PC-3 (cell line): ENCODE measurements at regions not wholly inside any gene's neighbourhood (a gene's known extent, or its start where the extent isn't known, plus 50 kb on each side); places are given as distances from the start of the nearest gene placed in this dataset.

ENCODE experiments used
- ATAC-seq: fragments of 200-7000 bp; cut with Tn5 transposase; 2 replicates; pipeline ENCODE4 v1.9.1; 2020; ENCODE audit warnings: mild to moderate bottlenecking, moderate library complexity
- BruUV-seq: library from RNA; stranded (reverse); fragments of 400-500 nt; replicated peaks from 2 replicates; lab custom pipeline; 2021; lab: Mats Ljungman, UMichigan
- CTCF ChIA-PET: fragments of 300-600 bp; sonication (Branson Sonifier 250); formaldehyde crosslinking; loops from one replicate; lab custom pipeline; 2022; ENCODE audit warnings: antibody characterized with exemption; lab: Charles Lee
- POLR2A ChIA-PET: fragments of 300-600 bp; sonication (Branson Sonifier 250); formaldehyde crosslinking; loops from one replicate; lab custom pipeline; 2022; ENCODE audit warnings: antibody characterized with exemption; ENCODE audit not compliant: unreplicated experiment; lab: Charles Lee
- DNase-seq: peaks from one replicate; pipeline ENCODE4 v3.0.0-alpha.2; 2015
- H2AFZ ChIP-seq: fragments of 300-600 bp; sonication (generic); 2 replicates; pipeline ENCODE4 v1.6.0; 2016; ENCODE audit warnings: antibody characterized with exemption, low read length
- H3F3A ChIP-seq: fragments of 300-600 bp; sonication (generic); one replicate; pipeline ENCODE4 v1.6.0; 2017; ENCODE audit warnings: antibody characterized with exemption, low read length, control low read depth, mild to moderate bottlenecking; ENCODE audit not compliant: unreplicated experiment
- H3K27ac ChIP-seq: fragments of 300-600 bp; sonication (generic); 2 replicates; pipeline ENCODE4 v1.5.1; 2016; ENCODE audit warnings: mild to moderate bottlenecking, low read length
- H3K27me3 ChIP-seq: fragments of 300-600 bp; sonication (generic); 2 replicates; pipeline ENCODE4 v1.6.1; 2016; ENCODE audit warnings: low read length, mixed read lengths
- H3K36me3 ChIP-seq: fragments of 300-600 bp; sonication (generic); 2 replicates; pipeline ENCODE4 v1.6.1; 2016; ENCODE audit warnings: low read depth, mixed run types, low read length, mixed read lengths
- H3K4me1 ChIP-seq: fragments of 300-600 bp; sonication (generic); 2 replicates; pipeline ENCODE4 v1.5.1; 2016; ENCODE audit warnings: low read length; ENCODE audit not compliant: insufficient read depth
- H3K4me2 ChIP-seq: fragments of 300-600 bp; sonication (generic); 2 replicates; pipeline ENCODE4 v1.6.0; 2016; ENCODE audit warnings: low read length
- H3K4me3 ChIP-seq: fragments of 300-600 bp; sonication (generic); 2 replicates; pipeline ENCODE4 v1.5.1; 2016; ENCODE audit warnings: mild to moderate bottlenecking, low read length, mixed read lengths
- H3K79me2 ChIP-seq: fragments of 300-600 bp; sonication (generic); 2 replicates; pipeline ENCODE4 v1.6.1; 2017; ENCODE audit warnings: low read length, mixed read lengths
- H3K9ac ChIP-seq: fragments of 300-600 bp; sonication (generic); 2 replicates; pipeline ENCODE4 v1.6.0; 2016; ENCODE audit warnings: mild to moderate bottlenecking, low read length
- H3K9me2 ChIP-seq: fragments of 300-600 bp; sonication (generic); replicated peaks from 2 replicates; pipeline ENCODE4 v1.6.1; 2016; ENCODE audit warnings: mixed run types, low read length, mixed read lengths
- H3K9me3 ChIP-seq: fragments of 300-600 bp; sonication (generic); 2 replicates; pipeline ENCODE4 v1.6.1; 2016; ENCODE audit warnings: low read length, mixed read lengths
- H4K20me1 ChIP-seq: fragments of 300-600 bp; sonication (generic); 2 replicates; pipeline ENCODE4 v1.6.1; 2016; ENCODE audit warnings: low read length, mixed read lengths
- CTCF ChIP-seq: fragments of 300-600 bp; sonication (generic); conservative IDR thresholded peaks from 2 replicates; pipeline ENCODE4 v1.5.1; 2017; ENCODE audit warnings: antibody characterized with exemption, low read depth, mild to moderate bottlenecking, low read length
- EZH2 ChIP-seq: fragments of 300-600 bp; sonication (generic); IDR thresholded peaks from one replicate; pipeline ENCODE4 v1.6.1; 2017; ENCODE audit warnings: antibody characterized with exemption, mild to moderate bottlenecking, low read length; ENCODE audit not compliant: unreplicated experiment
- EZH2phosphoT487 ChIP-seq: fragments of 300-600 bp; sonication (generic); IDR thresholded peaks from 2 replicates; pipeline ENCODE4 v1.6.1; 2018; ENCODE audit warnings: mild to moderate bottlenecking, antibody characterized with exemption, low read length, borderline replicate concordance
- intact Hi-C: fragments of 100-400 bp; cut with micrococcal nuclease; formaldehyde crosslinking; loops from 2 replicates; pipeline ENCODE4 v1.9.0; 2023

GRCh38 chr12:131345521-131346436 is 365.1 kb upstream of the SFSWAP start:
- no peaks in the 10 kb centered on the region for H3K9me2 ChIP-seq
- H3K36me3 ChIP-seq = no peaks in the 10 kb centered on the region
- peaks cover 57% of the 10 kb centered on the region for H3K27me3 ChIP-seq
- ChIA-PET POLR2A (no interaction called here), CTCF (no interaction called here)
- H3K4me2 ChIP-seq = no peak overlapping the region
- no peak overlapping the region for H3K9ac ChIP-seq
- H3K4me3 ChIP-seq = no peak overlapping the region
- H3K27ac ChIP-seq = no peak overlapping the region
- intact Hi-C loops = loop anchor here (5.0 kb wide), 1 partner anchor 277 kb away; no protein-coding TSS in a partner anchor
- ATAC-seq (no peak), DNase-seq (no peak)
- TF ChIP-seq CTCF (no peak), EZH2 (no peak), EZH2phosphoT487 (no peak)
- H3K4me1 ChIP-seq = no peaks in the 10 kb centered on the region
- H4K20me1 ChIP-seq = no peaks in the 10 kb centered on the region
- H2AFZ ChIP-seq = no peak overlapping the region
- no peaks in the 10 kb centered on the region for H3F3A ChIP-seq
- H3K9me3 ChIP-seq = no peaks in the 10 kb centered on the region
- no peaks in the 10 kb centered on the region for H3K79me2 ChIP-seq
- BruUV-seq = no TSS peak

GRCh38 chr12:131346555-131347344 is 364.1 kb upstream of the SFSWAP start:
- H2AFZ ChIP-seq = no peak overlapping the region
- no peak overlapping the region for H3K4me3 ChIP-seq
- H3K9ac ChIP-seq = no peak overlapping the region
- no peak overlapping the region for H3K27ac ChIP-seq
- H4K20me1 ChIP-seq = no peaks in the 10 kb centered on the region
- TF ChIP-seq EZH2 = no peak
- no peak for TF ChIP-seq EZH2phosphoT487
- no peak for TF ChIP-seq CTCF
- DNase-seq = no peak
- no peak for ATAC-seq
- H3K9me2 ChIP-seq = no peaks in the 10 kb centered on the region
- H3K4me2 ChIP-seq = no peak overlapping the region
- no peaks in the 10 kb centered on the region for H3K4me1 ChIP-seq
- H3F3A ChIP-seq = no peaks in the 10 kb centered on the region
- ChIA-PET CTCF (no interaction called here), POLR2A (no interaction called here)
- peaks cover 66% of the 10 kb centered on the region for H3K27me3 ChIP-seq
- no peaks in the 10 kb centered on the region for H3K9me3 ChIP-seq
- no peaks in the 10 kb centered on the region for H3K79me2 ChIP-seq
- intact Hi-C loops = loop anchor here (5.0 kb wide), 1 partner anchor 276 kb away; no protein-coding TSS in a partner anchor
- no TSS peak for BruUV-seq
- H3K36me3 ChIP-seq = no peaks in the 10 kb centered on the region
